ENCODE measurements at regions not wholly inside any gene's neighbourhood (a gene's known extent, or its start where the extent isn't known, plus 50 kb on each side); places are given as distances from the start of the nearest gene placed in this dataset.

DNA sequence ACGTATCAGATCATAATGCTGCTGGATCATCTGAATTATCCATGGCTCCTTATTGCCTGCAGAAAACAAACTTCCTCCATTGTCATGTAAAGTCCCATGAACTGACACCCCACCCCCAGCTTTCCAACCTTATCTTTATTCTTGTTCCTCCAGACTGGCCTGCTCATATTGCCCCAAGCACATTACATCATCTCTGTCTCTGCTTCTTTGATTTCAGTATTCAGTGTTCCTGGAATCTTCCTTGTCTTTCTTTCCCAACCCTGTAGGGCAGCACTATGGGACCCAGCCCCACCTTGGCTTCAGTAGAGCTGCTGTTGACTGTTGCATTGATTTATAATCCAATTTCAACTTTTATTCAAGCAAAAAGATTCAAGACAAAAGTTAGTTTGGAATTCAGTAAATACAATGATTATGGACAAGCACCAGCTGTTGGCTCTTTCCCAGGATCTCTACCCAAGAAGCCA is 187.5 kb upstream of the ECI2 start:
- Histone ChIP-seq H2BK15ac (ENCODE audit: low read length) (no peak overlapping the region), H2BK5ac (ENCODE audit: low read length) (no peak overlapping the region), H3K27ac (replicated peaks; ENCODE audit: low read length) (no peak overlapping the region), H2BK120ac (ENCODE audit: low read depth, low read length) (no peak overlapping the region), H3K4me2 (ENCODE audit: insufficient read depth, low read length, poor library complexity, severe bottlenecking) (no peak overlapping the region), H3K18ac (ENCODE audit: low read length) (no peak overlapping the region), H2AFZ (ENCODE audit: low read length) (no peak overlapping the region), H3K79me1 (ENCODE audit: low read depth, low read length) (no peaks in the 10 kb centered on the region), H3K36me3 (replicated peaks in 1 of 2; ENCODE audit: control insufficient read depth in 2 of 2, insufficient read depth in 2 of 2, low read length in 2 of 2) (no peaks in the 10 kb centered on the region), H3K4me1 (ENCODE audit: control insufficient read depth in 2 of 2, insufficient read depth in 1 of 2, low read depth in 1 of 2, low read length in 2 of 2) (peaks cover 0 to 2% of the 10 kb centered on the region in 2 donors), H3K23ac (ENCODE audit: low read depth, low read length, poor library complexity) (no peak overlapping the region), H4K8ac (ENCODE audit: low read depth, low read length) (no peak overlapping the region), H2BK12ac (ENCODE audit: low read length) (no peak overlapping the region), H3K27me3 (ENCODE audit: control insufficient read depth in 3 of 3, insufficient read depth in 3 of 3, low read depth in 1 of 3, low read length in 3 of 3) (no peaks in the 10 kb centered on the region), H3K9ac (ENCODE audit: low read depth, low read length, poor library complexity) (no peak overlapping the region), H3K4ac (ENCODE audit: low read length) (no peak overlapping the region), H3K9me3 (replicated peaks in 1 of 2; ENCODE audit: control insufficient read depth in 2 of 2, insufficient read depth in 1 of 2, low read depth in 1 of 2, low read length in 2 of 2) (no peaks in the 10 kb centered on the region), H2AK5ac (ENCODE audit: low read depth, low read length) (no peak overlapping the region), H3K4me3 (ENCODE audit: low read length in 2 of 2) (no peak overlapping the region), H4K91ac (ENCODE audit: low read depth, low read length, poor library complexity) (no peak overlapping the region), H3K14ac (ENCODE audit: low read length) (no peak overlapping the region)
- WGBS, 2 donors (ENCODE audit: extremely low coverage in 2 of 2, insufficient read length in 2 of 2, insufficient replicate concordance in 1 of 2), result no CpG with 5 or more reads among the region's 1 CpG
- no peak for DNase-seq (ENCODE audit: low spot score)

- no peak for DNase-seq (ENCODE audit: low spot score)
- no peaks in the 10 kb centered on the region for H3K79me1 ChIP-seq (ENCODE audit: low read depth, low read length)
- H2BK15ac ChIP-seq (ENCODE audit: low read length), result no peak overlapping the region
- H3K4me2 ChIP-seq (ENCODE audit: insufficient read depth, low read length, poor library complexity, severe bottlenecking), result no peak overlapping the region
- H3K27ac ChIP-seq (replicated peaks; ENCODE audit: low read length), result no peak overlapping the region
- H2BK5ac ChIP-seq (ENCODE audit: low read length), result no peak overlapping the region
- no peak overlapping the region for H2BK120ac ChIP-seq (ENCODE audit: low read depth, low read length)
- no peaks in the 10 kb centered on the region for H3K27me3 ChIP-seq (ENCODE audit: control insufficient read depth in 3 of 3, insufficient read depth in 3 of 3, low read depth in 1 of 3, low read length in 3 of 3)
- no CpG with 5 or more reads among the region's 6 CpGs for WGBS, 2 donors (ENCODE audit: extremely low coverage in 2 of 2, insufficient read length in 2 of 2, insufficient replicate concordance in 1 of 2)
- H3K36me3 ChIP-seq (replicated peaks in 1 of 2; ENCODE audit: control insufficient read depth in 2 of 2, insufficient read depth in 2 of 2, low read length in 2 of 2), result no peaks in the 10 kb centered on the region
- H3K14ac ChIP-seq (ENCODE audit: low read length), result no peak overlapping the region
- no peak overlapping the region for H4K91ac ChIP-seq (ENCODE audit: low read depth, low read length, poor library complexity)
- no peak overlapping the region for H2BK12ac ChIP-seq (ENCODE audit: low read length)
- H2AFZ ChIP-seq (ENCODE audit: low read length), result no peak overlapping the region
- no peaks in the 10 kb centered on the region for H3K9me3 ChIP-seq (replicated peaks in 1 of 2; ENCODE audit: control insufficient read depth in 2 of 2, insufficient read depth in 1 of 2, low read depth in 1 of 2, low read length in 2 of 2)
- H4K8ac ChIP-seq (ENCODE audit: low read depth, low read length), result no peak overlapping the region
- no peak overlapping the region for H3K9ac ChIP-seq (ENCODE audit: low read depth, low read length, poor library complexity)
- no peak overlapping the region for H3K4ac ChIP-seq (ENCODE audit: low read length)
- H3K4me3 ChIP-seq (ENCODE audit: low read length in 2 of 2), result no peak overlapping the region
- H3K23ac ChIP-seq (ENCODE audit: low read depth, low read length, poor library complexity), result no peak overlapping the region
- peaks cover 0 to 2% of the 10 kb centered on the region in 2 donors for H3K4me1 ChIP-seq (ENCODE audit: control insufficient read depth in 2 of 2, insufficient read depth in 1 of 2, low read depth in 1 of 2, low read length in 2 of 2)
- no peak overlapping the region for H3K18ac ChIP-seq (ENCODE audit: low read length)
- H2AK5ac ChIP-seq (ENCODE audit: low read depth, low read length), result no peak overlapping the region
Measured at GRCh38 chr6:4322134-4322845, 186.9 kb upstream of the ECI2 start.

GRCh38 chr6:4320860-4321259 is 185.5 kb upstream of the ECI2 start:
- H3K4me2 ChIP-seq (ENCODE audit: insufficient read depth, low read length, poor library complexity, severe bottlenecking), result no peak overlapping the region
- H4K91ac ChIP-seq (ENCODE audit: low read depth, low read length, poor library complexity), result no peak overlapping the region
- no peak overlapping the region for H3K27ac ChIP-seq (replicated peaks; ENCODE audit: low read length)
- DNase-seq (ENCODE audit: low spot score), result no peak
- no peaks in the 10 kb centered on the region for H3K27me3 ChIP-seq (ENCODE audit: control insufficient read depth in 3 of 3, insufficient read depth in 3 of 3, low read depth in 1 of 3, low read length in 3 of 3)
- H3K14ac ChIP-seq (ENCODE audit: low read length), result no peak overlapping the region
- no peaks in the 10 kb centered on the region for H3K9me3 ChIP-seq (replicated peaks in 1 of 2; ENCODE audit: control insufficient read depth in 2 of 2, insufficient read depth in 1 of 2, low read depth in 1 of 2, low read length in 2 of 2)
- H2BK15ac ChIP-seq (ENCODE audit: low read length), result no peak overlapping the region
- H2AK5ac ChIP-seq (ENCODE audit: low read depth, low read length), result no peak overlapping the region
- H3K79me1 ChIP-seq (ENCODE audit: low read depth, low read length), result no peaks in the 10 kb centered on the region
- no peak overlapping the region for H3K4me3 ChIP-seq (ENCODE audit: low read length in 2 of 2)
- H2AFZ ChIP-seq (ENCODE audit: low read length), result no peak overlapping the region
- no peak overlapping the region for H3K18ac ChIP-seq (ENCODE audit: low read length)
- H3K36me3 ChIP-seq (replicated peaks in 1 of 2; ENCODE audit: control insufficient read depth in 2 of 2, insufficient read depth in 2 of 2, low read length in 2 of 2), result no peaks in the 10 kb centered on the region
- H4K8ac ChIP-seq (ENCODE audit: low read depth, low read length), result no peak overlapping the region
- H2BK5ac ChIP-seq (ENCODE audit: low read length), result no peak overlapping the region
- H3K4me1 ChIP-seq (ENCODE audit: control insufficient read depth in 2 of 2, insufficient read depth in 1 of 2, low read depth in 1 of 2, low read length in 2 of 2), result peaks cover 0 to 2% of the 10 kb centered on the region in 2 donors
- no peak overlapping the region for H3K23ac ChIP-seq (ENCODE audit: low read depth, low read length, poor library complexity)
- H3K4ac ChIP-seq (ENCODE audit: low read length), result no peak overlapping the region
- no CpG with 5 or more reads among the region's 1 CpG for WGBS, 2 donors (ENCODE audit: extremely low coverage in 2 of 2, insufficient read length in 2 of 2, insufficient replicate concordance in 1 of 2)
- H2BK120ac ChIP-seq (ENCODE audit: low read depth, low read length), result no peak overlapping the region
- no peak overlapping the region for H3K9ac ChIP-seq (ENCODE audit: low read depth, low read length, poor library complexity)
- H2BK12ac ChIP-seq (ENCODE audit: low read length), result no peak overlapping the region

DNA sequence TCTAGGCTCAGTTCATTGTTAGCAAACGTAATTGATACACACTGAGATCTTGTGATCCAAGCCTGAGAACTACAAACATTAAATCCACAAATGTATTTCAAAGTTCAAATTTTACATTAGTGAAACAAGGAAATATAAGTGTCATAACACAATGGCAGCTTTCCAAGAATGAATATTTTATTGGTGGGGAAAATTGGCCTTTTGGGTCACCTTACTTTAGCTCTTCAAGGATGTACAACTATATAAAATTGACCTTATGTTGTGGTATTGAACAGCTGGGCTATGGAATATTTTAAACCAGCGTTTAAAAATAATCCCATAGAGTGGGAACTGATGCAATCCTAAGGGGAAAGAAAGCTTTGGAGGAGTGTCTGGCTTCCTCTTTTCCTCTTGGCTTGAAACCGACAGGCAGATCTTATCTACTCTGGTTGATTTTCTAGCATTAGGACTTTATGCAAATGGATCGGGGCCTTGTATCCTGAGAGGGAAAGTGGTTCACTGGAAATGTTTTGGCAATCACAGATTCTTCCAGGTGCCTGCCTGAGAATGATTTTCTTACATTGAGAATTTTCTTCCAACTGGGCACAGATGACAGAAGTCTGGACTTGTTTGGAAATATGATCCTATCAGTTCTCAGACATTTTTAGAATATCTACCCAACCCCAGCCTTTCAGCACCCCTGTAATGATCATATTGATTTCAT is 184.8 kb upstream of the ECI2 start:
- Histone ChIP-seq H2BK5ac (ENCODE audit: low read length) (no peak overlapping the region), H3K14ac (ENCODE audit: low read length) (no peak overlapping the region), H3K4ac (ENCODE audit: low read length) (no peak overlapping the region), H3K18ac (ENCODE audit: low read length) (no peak overlapping the region), H3K4me1 (ENCODE audit: control insufficient read depth in 2 of 2, insufficient read depth in 1 of 2, low read depth in 1 of 2, low read length in 2 of 2) (peaks cover 0 to 2% of the 10 kb centered on the region in 2 donors), H2BK15ac (ENCODE audit: low read length) (no peak overlapping the region), H3K27ac (replicated peaks; ENCODE audit: low read length) (no peak overlapping the region), H2BK120ac (ENCODE audit: low read depth, low read length) (no peak overlapping the region), H3K79me1 (ENCODE audit: low read depth, low read length) (no peaks in the 10 kb centered on the region), H3K4me3 (ENCODE audit: low read length in 2 of 2) (no peak overlapping the region), H4K8ac (ENCODE audit: low read depth, low read length) (no peak overlapping the region), H3K23ac (ENCODE audit: low read depth, low read length, poor library complexity) (no peak overlapping the region), H2AK5ac (ENCODE audit: low read depth, low read length) (no peak overlapping the region), H3K36me3 (replicated peaks in 1 of 2; ENCODE audit: control insufficient read depth in 2 of 2, insufficient read depth in 2 of 2, low read length in 2 of 2) (no peaks in the 10 kb centered on the region), H3K4me2 (ENCODE audit: insufficient read depth, low read length, poor library complexity, severe bottlenecking) (no peak overlapping the region), H2AFZ (ENCODE audit: low read length) (no peak overlapping the region), H4K91ac (ENCODE audit: low read depth, low read length, poor library complexity) (no peak overlapping the region), H3K27me3 (ENCODE audit: control insufficient read depth in 3 of 3, insufficient read depth in 3 of 3, low read depth in 1 of 3, low read length in 3 of 3) (no peaks in the 10 kb centered on the region), H2BK12ac (ENCODE audit: low read length) (no peak overlapping the region), H3K9me3 (replicated peaks in 1 of 2; ENCODE audit: control insufficient read depth in 2 of 2, insufficient read depth in 1 of 2, low read depth in 1 of 2, low read length in 2 of 2) (no peaks in the 10 kb centered on the region), H3K9ac (ENCODE audit: low read depth, low read length, poor library complexity) (no peak overlapping the region)
- DNase-seq (ENCODE audit: low spot score), result no peak
- WGBS, 2 donors (ENCODE audit: extremely low coverage in 2 of 2, insufficient read length in 2 of 2, insufficient replicate concordance in 1 of 2), result no CpG with 5 or more reads among the region's 4 CpGs

All from neuronal stem cell (in vitro differentiated cells).